ENCODE measurements at regions not wholly inside any gene's neighbourhood (a gene's known extent, or its start where the extent isn't known, plus 50 kb on each side); places are given as distances from the start of the nearest gene placed in this dataset.
"Not testable (repeated sequence)": the region's sequence is repeated elsewhere in the genome, so short reads cannot be mapped to it uniquely, and the experiment has no call there.

GRCh38 chr12:28755027-28755426 lies 394.1 kb upstream of the FAR2 start:
- H3K4me3 ChIP-seq: no peak overlapping the region
- H3K27me3 ChIP-seq (replicated peaks in 1 of 7): no peaks in the 10 kb centered on the region
- no peaks in the 10 kb centered on the region for H3K36me3 ChIP-seq
- DNase-seq: no peak
- H3K27ac ChIP-seq: no peak overlapping the region
- peaks cover 0 to 19% (median 10%) of the 10 kb centered on the region in 8 donors for H3K9me3 ChIP-seq
- 35 to 59% (median 50%) methylated on average over 1 of the region's 1 CpG for WGBS, 5 donors
- TF ChIP-seq POLR2A (IDR thresholded peaks at IDR 0.05) (no peak), POLR2AphosphoS5 (IDR thresholded peaks at IDR 0.05) (no peak), CTCF (IDR thresholded peaks at IDR 0.05 in 8 of 11, conservative IDR thresholded peaks at IDR 0.05 in 3 of 11) (no peak)
- intact Hi-C loops (cut with DNase I; ENCODE audit: low total_unique reads): no loop called here
- H3K4me1 ChIP-seq: no peaks in the 10 kb centered on the region

GRCh38 chr12:28759333-28759732 lies 389.7 kb upstream of the FAR2 start:
- Histone ChIP-seq H3K36me3 (no peaks in the 10 kb centered on the region), H3K27me3 (replicated peaks in 1 of 7) (no peaks in the 10 kb centered on the region), H3K9me3 (peaks cover 0 to 16% (median 8%) of the 10 kb centered on the region in 8 donors), H3K4me3 (no peak overlapping the region), H3K4me1 (no peaks in the 10 kb centered on the region), H3K27ac (no peak overlapping the region)
- TF ChIP-seq CTCF (IDR thresholded peaks at IDR 0.05 in 8 of 11, conservative IDR thresholded peaks at IDR 0.05 in 3 of 11) (no peak), POLR2AphosphoS5 (IDR thresholded peaks at IDR 0.05) (no peak), POLR2A (IDR thresholded peaks at IDR 0.05) (no peak)
- no peak for DNase-seq
- intact Hi-C loops (cut with DNase I; ENCODE audit: low total_unique reads): no loop called here
- WGBS, 5 donors: 55 to 85% (median 72%) methylated on average over 1 of the region's 1 CpG

GRCh38 chr12:28760040-28760903 lies 388.8 kb upstream of the FAR2 start:
- H3K36me3 ChIP-seq; H3K27me3 ChIP-seq (replicated peaks in 1 of 7); H3K4me1 ChIP-seq; H3K9me3 ChIP-seq; H3K4me3 ChIP-seq; H3K27ac ChIP-seq; DNase-seq; intact Hi-C loops (cut with DNase I; ENCODE audit: low total_unique reads): not testable (repeated sequence)
- WGBS, 5 donors: 85 to 95% (median 92%) methylated on average over 28 to 33 of the region's 33 CpGs

GRCh38 chr12:28761897-28762296 lies 387.2 kb upstream of the FAR2 start:
- H3K4me1 ChIP-seq; intact Hi-C loops (cut with DNase I; ENCODE audit: low total_unique reads); H3K27me3 ChIP-seq (replicated peaks in 1 of 7); H3K27ac ChIP-seq; H3K36me3 ChIP-seq; H3K9me3 ChIP-seq; DNase-seq; H3K4me3 ChIP-seq: not testable (repeated sequence)
- 82 to 87% (median 85%) methylated on average over 5 of the region's 5 CpGs for WGBS, 5 donors

GRCh38 chr12:28766398-28766797 lies 382.7 kb upstream of the FAR2 start:
- TF ChIP-seq CTCF (IDR thresholded peaks at IDR 0.05 in 8 of 11, conservative IDR thresholded peaks at IDR 0.05 in 3 of 11) (no peak), POLR2AphosphoS5 (IDR thresholded peaks at IDR 0.05) (no peak), POLR2A (IDR thresholded peaks at IDR 0.05) (no peak)
- DNase-seq: no peak
- Histone ChIP-seq H3K27me3 (replicated peaks in 1 of 7) (no peaks in the 10 kb centered on the region), H3K4me1 (peaks cover 0 to 6% (median 0%) of the 10 kb centered on the region in 6 donors), H3K36me3 (no peaks in the 10 kb centered on the region), H3K9me3 (no peaks in the 10 kb centered on the region), H3K27ac (no peak overlapping the region), H3K4me3 (no peak overlapping the region)
- 96 to 98% (median 97%) methylated on average over 1 of the region's 1 CpG for whole genome bisulfite sequencing, 5 donors
- intact Hi-C loops (cut with DNase I; ENCODE audit: low total_unique reads): no loop called here

Data from spleen (tissue), 11 donors.